HG03378 (cell line): ENCODE measurements at regions not wholly inside any gene's neighbourhood (a gene's known extent, or its start where the extent isn't known, plus 50 kb on each side); places are given as distances from the start of the nearest gene placed in this dataset.
"Not testable (repeated sequence)": the region's sequence is repeated elsewhere in the genome, so short reads cannot be mapped to it uniquely, and the experiment has no call there.

ENCODE experiments used
- ATAC-seq: cut with Tn5 transposase; IDR thresholded peaks from one replicate; pipeline ENCODE4 v1.9.1; 2021; ENCODE audit warnings: mild to moderate bottlenecking, moderate library complexity; ENCODE audit not compliant: unreplicated experiment

DNA sequence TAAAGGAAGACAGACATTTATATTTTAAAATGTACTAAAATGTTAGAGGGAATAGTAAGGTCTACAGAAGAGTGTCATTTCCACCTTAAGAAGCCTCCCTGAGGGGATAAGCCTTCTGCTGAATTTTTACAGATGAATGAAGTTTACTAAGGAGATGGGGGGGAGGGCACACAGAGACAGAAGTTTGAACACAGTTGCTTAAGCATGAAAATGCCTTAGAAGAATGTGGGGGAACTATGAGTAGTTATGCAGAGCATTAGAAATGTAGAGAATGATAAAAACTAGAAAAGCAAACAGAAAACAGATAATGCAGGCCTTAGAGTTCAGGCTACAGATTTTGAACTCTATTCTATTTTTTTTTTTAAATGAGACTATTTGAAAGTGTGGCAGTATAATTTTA, 232.2 kb upstream of the VLDLR start:
- ATAC-seq = no peak

- ATAC-seq = no peak
Observed at GRCh38 chr9:2390028-2390427, 231.6 kb upstream of the VLDLR start.

- not testable (repeated sequence) for ATAC-seq
Observed at GRCh38 chr9:2391509-2392132, 230.0 kb upstream of the VLDLR start.

GRCh38 chr9:2394087-2394741, 227.4 kb upstream of the VLDLR start:
- ATAC-seq = not testable (repeated sequence)

- no peak for ATAC-seq
Observed at GRCh38 chr9:2395814-2396612, 225.6 kb upstream of the VLDLR start.

DNA sequence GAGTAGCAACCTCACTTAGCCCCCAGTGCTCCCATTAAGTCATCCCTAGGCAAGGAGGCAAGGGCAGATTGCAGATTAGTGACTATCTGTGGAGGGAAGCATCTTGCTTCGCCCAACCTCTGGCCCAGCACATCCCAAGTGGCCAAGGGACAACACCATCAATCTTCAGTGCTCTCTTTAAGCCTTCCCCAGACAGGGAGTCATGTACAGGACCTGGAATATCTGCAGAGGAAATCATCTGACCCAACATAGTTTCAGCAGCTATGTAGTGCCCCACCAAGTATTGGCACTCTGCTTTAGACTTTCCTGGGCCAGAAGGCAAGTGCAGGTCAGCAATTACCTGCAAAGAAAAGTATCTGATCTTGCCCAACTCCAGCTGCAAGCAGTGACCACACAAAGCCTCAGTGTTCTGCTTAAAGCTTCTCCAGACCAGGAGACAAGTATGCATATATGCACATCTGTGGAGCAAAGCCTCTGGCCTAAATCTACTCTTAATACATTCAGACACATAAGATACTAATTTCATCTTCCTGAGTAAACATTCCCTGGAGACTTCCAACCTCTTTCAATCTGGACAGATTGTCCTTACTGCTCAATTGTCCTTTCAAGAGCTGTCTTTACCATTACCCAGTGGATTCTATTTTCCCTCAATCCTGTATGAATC, 224.8 kb upstream of the VLDLR start:
- no peak for ATAC-seq

DNA sequence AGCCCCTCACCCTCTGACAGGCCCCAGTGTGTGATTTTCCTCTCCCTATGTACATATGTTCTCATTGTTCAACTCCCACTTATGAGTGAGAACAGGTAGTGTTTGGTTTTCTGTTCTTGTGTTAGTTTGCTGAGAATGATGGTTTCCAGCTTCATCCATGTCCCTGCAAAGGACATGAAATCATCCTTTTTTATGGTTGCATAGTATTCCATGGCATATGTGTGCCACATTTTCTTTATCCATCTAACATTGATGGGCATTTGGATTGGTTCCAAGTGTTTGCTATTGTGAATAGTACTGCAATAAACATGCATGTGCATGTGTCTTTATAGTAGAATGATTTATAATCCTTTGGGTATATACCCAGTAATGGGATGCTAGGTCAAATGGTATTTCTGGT, 223.7 kb upstream of the VLDLR start:
- not testable (repeated sequence) for ATAC-seq

DNA sequence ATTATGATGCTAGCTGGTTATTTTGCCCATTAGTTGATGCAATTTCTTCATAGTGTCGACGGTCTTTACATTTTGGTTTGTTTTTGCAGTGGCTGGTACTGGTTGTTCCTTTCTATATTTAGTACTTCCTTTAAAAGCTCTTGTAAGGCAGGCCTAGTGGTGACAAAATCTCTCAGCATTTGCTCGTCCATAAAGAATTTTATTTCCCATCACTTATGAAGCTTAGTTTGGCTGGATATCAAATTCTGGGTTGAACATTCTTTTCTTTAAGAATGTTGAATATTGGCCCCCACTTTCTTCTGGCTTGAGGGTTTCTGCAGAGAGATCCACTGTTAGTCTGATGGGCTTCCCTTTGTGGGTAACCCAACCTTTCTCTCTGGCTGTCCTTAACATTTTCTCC, 219.8 kb upstream of the VLDLR start:
- ATAC-seq = not testable (repeated sequence)

DNA sequence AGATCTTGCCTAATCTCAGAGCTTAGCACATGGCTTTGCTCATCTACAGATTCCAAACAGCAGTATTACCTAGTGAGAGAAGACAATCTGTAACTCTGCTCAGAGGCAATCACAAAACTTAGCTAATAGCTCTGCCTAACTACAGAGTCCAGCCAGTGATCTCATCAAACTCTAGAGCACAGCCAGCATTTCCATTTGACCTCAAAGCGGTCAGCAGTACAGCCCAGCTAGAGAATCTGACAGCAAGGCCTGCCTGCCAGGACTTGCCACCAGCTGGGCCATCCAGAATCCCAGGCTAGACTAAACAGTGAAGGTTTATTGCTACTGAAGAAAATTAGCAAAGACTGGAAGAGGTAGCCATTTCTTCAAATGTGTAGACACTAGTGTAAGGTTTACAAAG, 217.9 kb upstream of the VLDLR start:
- no peak for ATAC-seq

GRCh38 chr9:2406252-2406651, 215.3 kb upstream of the VLDLR start:
- ATAC-seq = no peak

GRCh38 chr9:2407450-2407849, 214.1 kb upstream of the VLDLR start:
- no peak for ATAC-seq

- ATAC-seq = no peak
Observed at GRCh38 chr9:2411459-2412215, 209.9 kb upstream of the VLDLR start.

DNA sequence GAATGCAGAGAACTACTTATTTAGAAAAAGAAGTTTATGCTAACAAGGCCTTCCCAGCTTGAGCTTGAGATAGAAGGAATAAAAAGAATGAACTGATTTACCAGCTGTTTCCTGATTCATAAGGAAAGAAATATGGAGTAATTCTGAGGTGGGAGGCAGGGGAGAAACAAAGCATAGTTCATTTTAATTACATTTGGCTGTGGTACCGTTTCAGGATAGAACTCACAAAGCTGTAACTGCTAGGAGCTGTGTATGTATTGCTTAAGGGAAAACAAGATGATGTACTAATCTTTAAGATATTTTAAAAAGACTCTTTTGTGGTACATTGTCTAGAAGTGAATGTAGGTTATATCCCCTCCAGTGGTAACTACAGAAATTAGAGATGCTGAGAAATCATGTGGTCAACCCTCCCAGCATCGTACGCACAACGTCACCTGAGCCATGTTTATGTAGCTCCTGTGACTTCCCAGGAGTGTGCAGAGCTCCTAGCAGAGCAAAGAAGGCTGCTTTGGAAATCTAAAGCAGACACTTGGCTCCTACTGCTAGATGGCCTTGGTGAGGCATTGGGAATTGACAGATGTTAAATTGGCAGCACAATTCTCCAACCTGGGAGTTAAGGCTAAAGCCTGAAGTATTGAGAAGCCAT, 208.3 kb upstream of the VLDLR start:
- ATAC-seq = no peak

- ATAC-seq = no peak
Observed at GRCh38 chr9:2414465-2414864, 207.1 kb upstream of the VLDLR start.

DNA sequence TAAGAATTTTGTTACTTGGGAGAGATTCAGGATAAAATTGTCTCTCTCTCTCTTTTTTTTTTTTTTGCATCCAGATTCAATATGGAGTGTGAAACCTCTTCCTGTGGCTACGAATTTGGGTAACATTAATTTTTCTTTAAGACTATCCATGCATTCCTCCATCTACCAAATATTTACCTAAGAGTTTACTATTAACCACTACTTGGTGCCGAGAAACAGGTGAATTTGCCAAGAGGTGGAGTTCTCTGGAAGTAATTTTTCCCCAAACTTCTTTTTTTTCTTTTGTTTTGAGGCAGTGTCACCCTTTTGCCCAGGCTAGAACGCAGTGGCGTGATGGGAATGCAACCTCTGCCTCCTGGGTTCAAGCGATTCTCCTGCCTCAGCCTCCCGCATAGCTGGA, 206.3 kb upstream of the VLDLR start:
- no peak for ATAC-seq

- ATAC-seq = no peak
Observed at GRCh38 chr9:2417730-2418129, 203.9 kb upstream of the VLDLR start.

DNA sequence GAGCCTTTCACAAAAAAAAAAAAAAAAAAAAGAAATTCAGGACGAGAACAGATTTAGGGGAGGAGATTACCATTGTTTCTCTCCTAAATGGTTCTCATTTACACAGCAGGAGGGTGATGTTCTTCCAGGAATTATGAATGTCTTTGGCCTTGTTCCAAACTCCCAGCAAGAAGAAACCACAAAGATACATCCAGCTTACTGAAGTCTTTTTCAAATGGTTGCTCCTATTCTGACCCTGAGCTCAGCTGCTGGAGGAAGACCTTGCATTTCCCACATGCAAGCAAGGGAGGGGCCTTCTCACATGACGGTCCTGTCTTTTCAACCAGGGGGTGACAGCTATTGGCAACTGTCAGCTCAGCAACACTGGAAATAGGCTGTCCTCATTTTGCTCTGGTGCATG, 203.0 kb upstream of the VLDLR start:
- no peak for ATAC-seq

DNA sequence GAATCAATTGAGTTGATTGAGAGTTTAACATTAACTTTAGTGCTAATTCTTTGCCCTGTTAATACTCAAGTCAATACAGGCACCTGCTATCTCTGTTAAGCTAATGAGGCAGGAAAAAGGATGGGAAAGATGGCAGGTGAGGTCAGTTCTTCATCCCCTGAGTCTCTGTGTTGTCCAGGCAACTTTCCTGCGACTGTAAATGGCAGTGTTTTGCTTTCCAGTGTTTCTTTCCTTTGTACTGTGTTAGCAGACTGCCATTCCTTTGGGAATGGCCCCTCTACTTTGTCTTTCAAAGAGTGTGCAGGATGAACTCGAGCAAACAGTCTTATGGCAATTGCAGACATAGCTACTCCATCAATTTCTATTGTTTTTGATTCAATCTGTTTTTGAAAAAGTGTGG, 202.2 kb upstream of the VLDLR start:
- no peak for ATAC-seq

DNA sequence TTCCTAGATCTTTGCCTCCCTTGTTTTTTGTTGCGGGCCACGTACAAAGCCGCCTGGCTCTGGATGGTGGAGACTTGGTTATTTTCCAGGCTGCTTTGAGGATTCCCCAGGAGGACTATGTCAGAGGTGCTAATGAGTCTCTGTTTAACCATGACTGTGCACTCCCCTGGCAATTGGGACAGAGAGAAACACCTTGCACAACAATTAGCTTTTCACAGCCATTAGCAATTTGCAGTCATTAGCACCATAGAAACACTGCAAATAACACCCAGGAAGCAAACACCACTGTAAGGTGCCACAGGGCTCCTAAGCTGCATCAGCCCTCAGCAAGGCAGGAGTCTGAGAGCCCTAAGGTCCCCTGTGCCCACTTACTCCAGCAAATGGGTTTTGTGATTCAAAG, 201.0 kb upstream of the VLDLR start:
- ATAC-seq = no peak

GRCh38 chr9:2424619-2425033, 197.0 kb upstream of the VLDLR start:
- no peak for ATAC-seq
